BLaER1 (cell line): ENCODE measurements at regions not wholly inside any gene's neighbourhood (a gene's known extent, or its start where the extent isn't known, plus 50 kb on each side); places are given as distances from the start of the nearest gene placed in this dataset.
"Not testable (repeated sequence)": the region's sequence is repeated elsewhere in the genome, so short reads cannot be mapped to it uniquely, and the experiment has no call there.

Experiments
- H3K27ac ChIP-seq: shearing (Covaris generic); formaldehyde crosslinking; 2 replicates; pipeline ENCODE4 v1.8.1; 2022
- H3K27me3 ChIP-seq: shearing (Covaris generic); formaldehyde crosslinking; 2 replicates; pipeline ENCODE4 v1.8.1; 2022
- H3K36me3 ChIP-seq: shearing (Covaris generic); formaldehyde crosslinking; 2 replicates; pipeline ENCODE4 v1.8.1; 2022
- H3K4me1 ChIP-seq: shearing (Covaris generic); formaldehyde crosslinking; 2 replicates; pipeline ENCODE4 v1.8.1; 2022
- H3K4me2 ChIP-seq: shearing (Covaris generic); formaldehyde crosslinking; 2 replicates; pipeline ENCODE4 v1.8.1; 2022
- H3K4me3 ChIP-seq: shearing (Covaris generic); formaldehyde crosslinking; 2 replicates; pipeline ENCODE4 v1.8.1; 2022
- H3K9ac ChIP-seq: shearing (Covaris generic); formaldehyde crosslinking; 2 replicates; pipeline ENCODE4 v1.8.1; 2022
- H3K9me3 ChIP-seq: shearing (Covaris generic); formaldehyde crosslinking; 2 replicates; pipeline ENCODE4 v1.8.1; 2022
- H4K20me1 ChIP-seq: shearing (Covaris generic); formaldehyde crosslinking; 2 replicates; pipeline ENCODE4 v1.8.1; 2022
- Cebpa-rat ChIP-seq: shearing (Covaris generic); IDR thresholded peaks from 2 replicates; pipeline ENCODE4 v1.8.1; 2022

DNA sequence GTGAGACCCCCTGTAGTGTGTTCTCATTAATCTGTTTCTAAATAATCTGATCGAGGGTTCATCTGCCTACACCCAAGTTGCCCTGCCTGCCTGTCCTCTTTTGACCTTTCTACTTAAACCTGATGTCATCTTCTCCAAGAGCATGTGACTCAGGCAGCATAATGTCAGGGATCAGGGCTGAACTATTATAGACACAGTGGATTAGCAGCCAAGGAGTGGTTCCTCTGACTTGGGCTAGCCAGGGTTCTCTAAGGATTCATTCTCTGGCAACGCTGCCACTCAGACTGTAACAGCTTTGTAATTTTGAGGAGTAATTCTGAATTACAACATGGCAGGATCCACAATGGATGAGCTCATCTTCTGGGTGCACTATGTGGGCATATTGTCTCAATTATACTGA, 124.0 kb downstream of the MDH1 start:
- Histone ChIP-seq H3K27me3 (no peaks in the 10 kb centered on the region), H3K9me3 (peaks cover 18% of the 10 kb centered on the region), H3K36me3 (no peaks in the 10 kb centered on the region), H3K4me2 (no peak overlapping the region), H3K27ac (no peak overlapping the region), H3K4me1 (peaks cover 8% of the 10 kb centered on the region; the same call in 1 of the 2 replicates), H3K9ac (no peak overlapping the region), H3K4me3 (no peak overlapping the region), H4K20me1 (no peaks in the 10 kb centered on the region)
- no peak for TF ChIP-seq Cebpa-rat

DNA sequence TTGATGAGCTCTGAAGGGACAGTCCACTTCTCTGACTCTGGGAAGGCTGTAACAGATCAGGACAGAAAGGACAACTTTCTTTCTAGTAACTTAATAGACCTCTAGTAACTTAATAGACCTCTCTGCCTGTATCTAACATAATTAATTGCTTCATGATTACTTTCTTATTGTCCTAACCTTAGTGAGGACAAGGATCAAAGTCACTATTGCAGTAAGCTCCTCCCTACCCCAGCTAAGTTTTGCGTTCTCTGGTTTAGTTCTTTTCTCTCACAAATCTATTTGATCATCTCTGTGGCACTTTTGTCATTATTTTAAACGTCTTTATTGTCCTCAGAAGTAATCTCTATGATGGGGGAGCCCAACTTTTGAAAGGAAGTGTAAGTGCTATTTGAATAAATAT, 125.5 kb upstream of the UGP2 start:
- H3K4me2 ChIP-seq: no peak overlapping the region
- H3K9ac ChIP-seq: no peak overlapping the region
- H3K4me3 ChIP-seq: no peak overlapping the region

DNA sequence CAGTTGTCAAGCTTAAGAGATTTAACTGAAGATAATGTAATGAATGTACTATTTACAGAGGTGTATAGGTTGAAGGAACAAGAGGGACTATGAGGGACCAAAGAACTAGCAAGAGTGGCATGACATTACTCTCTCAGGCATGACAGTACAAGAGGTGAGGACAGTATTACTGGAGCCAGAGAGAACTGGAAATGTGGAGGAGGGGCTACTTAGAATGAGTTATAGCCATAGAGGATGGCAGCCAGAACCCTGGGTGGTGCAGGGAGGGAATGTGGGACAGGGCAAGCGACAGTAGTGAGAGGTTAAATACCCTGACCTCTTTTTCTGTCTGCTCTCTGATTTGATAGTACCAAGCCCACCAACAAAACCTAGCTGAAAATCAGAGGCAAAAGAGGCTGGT, 122.6 kb upstream of the UGP2 start:
- H3K4me2 ChIP-seq: no peak overlapping the region
- H3K4me1 ChIP-seq: no peaks in the 10 kb centered on the region
- no peak overlapping the region for H3K4me3 ChIP-seq
- H3K9ac ChIP-seq: no peak overlapping the region
- no peaks in the 10 kb centered on the region for H3K36me3 ChIP-seq
- no peaks in the 10 kb centered on the region for H3K9me3 ChIP-seq
- TF ChIP-seq Cebpa-rat: no peak
- no peaks in the 10 kb centered on the region for H4K20me1 ChIP-seq
- H3K27ac ChIP-seq: no peak overlapping the region
- H3K27me3 ChIP-seq: no peaks in the 10 kb centered on the region

More for the DNA sequence above, 125.5 kb upstream of the UGP2 start:
- TF ChIP-seq Cebpa-rat: no peak
- no peaks in the 10 kb centered on the region for H3K36me3 ChIP-seq
- H3K9me3 ChIP-seq: no peaks in the 10 kb centered on the region
- H3K27me3 ChIP-seq: no peaks in the 10 kb centered on the region
- no peaks in the 10 kb centered on the region for H3K4me1 ChIP-seq
- no peaks in the 10 kb centered on the region for H4K20me1 ChIP-seq
- H3K27ac ChIP-seq: no peak overlapping the region

DNA sequence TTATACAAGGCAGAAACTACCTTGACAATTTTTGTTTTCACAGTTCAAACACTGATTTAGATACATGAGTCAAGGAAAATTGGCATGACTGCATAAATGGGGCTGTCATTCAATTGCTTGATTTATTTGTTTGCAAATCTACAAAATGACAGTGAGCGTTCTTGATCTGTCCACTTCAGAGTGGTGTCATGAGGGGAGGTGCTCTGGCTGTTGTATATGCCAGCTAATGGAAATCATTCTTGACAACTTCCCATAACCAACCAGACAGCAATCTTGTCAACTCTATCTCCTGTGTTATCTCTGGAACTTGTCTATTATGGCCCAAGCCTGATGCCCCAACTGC, 120.6 kb upstream of the UGP2 start:
- no peak for TF ChIP-seq Cebpa-rat
- H3K36me3 ChIP-seq: no peaks in the 10 kb centered on the region
- no peaks in the 10 kb centered on the region for H3K4me1 ChIP-seq
- H3K27me3 ChIP-seq: no peaks in the 10 kb centered on the region
- no peak overlapping the region for H3K4me2 ChIP-seq
- H3K9ac ChIP-seq: no peak overlapping the region
- no peaks in the 10 kb centered on the region for H3K9me3 ChIP-seq
- no peak overlapping the region for H3K4me3 ChIP-seq
- H3K27ac ChIP-seq: no peak overlapping the region
- H4K20me1 ChIP-seq: no peaks in the 10 kb centered on the region

DNA sequence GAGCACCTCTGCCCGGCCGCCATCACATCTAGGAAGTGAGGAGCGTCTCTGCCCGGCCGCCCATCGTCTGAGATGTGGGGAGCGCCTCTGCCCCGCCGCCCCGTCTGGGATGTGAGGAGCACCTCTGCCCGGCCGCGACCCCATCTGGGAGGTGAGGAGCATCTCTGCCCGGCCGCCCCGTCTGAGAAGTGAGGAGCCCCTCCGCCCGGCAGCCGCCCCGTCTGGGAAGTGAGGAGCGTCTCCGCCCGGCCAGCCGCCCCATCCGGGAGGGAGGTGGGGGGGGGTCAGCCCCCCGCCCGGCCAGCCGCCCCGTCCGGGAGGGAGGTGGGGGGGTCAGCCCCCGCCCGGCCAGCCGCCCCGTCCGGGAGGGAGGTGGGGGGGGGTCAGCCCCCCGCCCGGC, 119.4 kb upstream of the UGP2 start:
- H3K27me3 ChIP-seq, H3K9ac ChIP-seq, H3K9me3 ChIP-seq, H4K20me1 ChIP-seq, H3K4me2 ChIP-seq, H3K4me3 ChIP-seq, H3K4me1 ChIP-seq, H3K36me3 ChIP-seq, H3K27ac ChIP-seq: not testable (repeated sequence)

DNA sequence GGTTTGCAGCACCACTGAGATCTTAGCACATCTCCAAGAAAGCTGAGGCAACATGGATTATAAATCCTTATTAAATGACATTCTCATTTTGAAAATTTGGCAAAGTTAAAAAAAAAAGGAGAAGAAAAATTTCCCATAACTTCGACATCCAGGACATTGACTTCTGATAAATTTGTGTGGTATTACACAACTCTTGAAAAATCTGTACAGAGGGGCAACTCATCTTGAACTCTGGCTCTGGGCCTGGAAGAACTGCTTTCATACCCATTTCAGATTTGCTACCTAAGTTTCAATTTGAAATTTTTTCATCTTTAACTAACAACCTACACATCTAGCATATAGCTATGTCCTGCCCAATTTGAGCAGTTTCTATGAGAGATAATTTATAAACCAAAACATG, 118.0 kb upstream of the UGP2 start:
- Histone ChIP-seq H3K27me3 (no peaks in the 10 kb centered on the region), H3K36me3 (no peaks in the 10 kb centered on the region), H4K20me1 (no peaks in the 10 kb centered on the region), H3K4me3 (no peak overlapping the region), H3K9me3 (no peaks in the 10 kb centered on the region), H3K4me2 (no peak overlapping the region), H3K9ac (no peak overlapping the region), H3K4me1 (no peaks in the 10 kb centered on the region), H3K27ac (no peak overlapping the region)
- TF ChIP-seq Cebpa-rat: no peak

DNA sequence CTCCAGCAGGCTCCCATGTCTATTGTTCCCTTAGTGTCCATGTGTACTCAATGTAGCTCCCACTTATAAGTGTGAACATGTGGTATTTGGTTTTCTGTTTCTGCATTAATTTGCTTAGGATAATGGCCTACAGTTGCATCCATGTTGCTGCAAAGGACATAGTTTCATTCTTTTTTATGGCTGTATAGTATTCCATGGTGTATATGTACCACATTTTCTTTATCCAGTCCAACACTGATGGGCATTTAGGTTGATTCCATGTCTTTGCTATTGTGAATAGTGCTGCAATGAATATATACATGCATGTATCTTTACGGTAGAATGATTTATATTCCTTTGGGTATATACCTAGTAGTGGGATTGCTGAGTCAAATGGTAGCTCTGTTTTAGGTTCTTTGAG, 116.5 kb upstream of the UGP2 start:
- not testable (repeated sequence) for H3K9ac ChIP-seq, H3K4me3 ChIP-seq, H3K27ac ChIP-seq, H4K20me1 ChIP-seq, H3K4me1 ChIP-seq, H3K36me3 ChIP-seq, H3K4me2 ChIP-seq, H3K9me3 ChIP-seq, H3K27me3 ChIP-seq

DNA sequence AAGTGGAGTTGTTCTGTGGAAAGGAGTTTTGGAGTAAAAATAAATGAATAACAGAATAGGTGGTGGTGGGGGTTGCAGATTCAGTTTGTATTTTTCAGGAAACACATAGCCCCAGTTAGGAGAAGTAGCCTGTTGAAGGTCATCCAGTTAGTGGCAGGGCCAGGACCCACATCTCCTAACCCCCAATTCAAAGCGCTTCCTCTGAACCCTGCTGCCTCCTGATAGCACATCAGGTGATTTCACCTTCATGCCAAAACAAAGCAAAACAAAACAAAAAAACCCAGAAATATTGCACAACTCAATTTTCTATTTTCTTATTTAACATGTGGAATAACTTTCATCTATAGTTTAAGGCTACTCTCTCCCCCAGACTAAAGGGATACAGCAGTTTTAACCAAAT, 112.3 kb upstream of the UGP2 start:
- Histone ChIP-seq H3K9ac (no peak overlapping the region), H3K4me2 (no peak overlapping the region), H4K20me1 (no peaks in the 10 kb centered on the region), H3K4me3 (no peak overlapping the region), H3K4me1 (no peaks in the 10 kb centered on the region), H3K27ac (no peak overlapping the region), H3K9me3 (no peaks in the 10 kb centered on the region), H3K27me3 (no peaks in the 10 kb centered on the region), H3K36me3 (no peaks in the 10 kb centered on the region)
- TF ChIP-seq Cebpa-rat: peak; percentile 19; the same call in 1 of the 2 replicates

DNA sequence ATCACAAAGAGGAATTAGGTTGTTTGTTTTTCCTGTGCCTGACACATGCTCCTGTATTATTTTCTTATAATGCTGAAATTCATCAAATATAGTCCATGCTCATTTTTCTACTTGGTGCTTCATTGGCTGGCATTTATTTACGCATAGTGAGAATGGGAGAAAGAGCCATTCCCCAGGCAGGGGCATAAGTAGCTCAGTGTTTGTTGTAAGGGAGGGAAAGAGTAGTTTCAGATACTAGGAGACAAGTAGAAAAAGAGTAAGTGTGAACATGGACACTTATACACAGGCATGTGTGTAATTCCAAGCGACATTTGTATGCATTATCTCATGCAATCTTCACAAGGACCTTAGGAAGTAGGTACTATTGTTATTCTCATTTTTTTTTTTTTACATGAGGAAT, 111.9 kb upstream of the UGP2 start:
- no peaks in the 10 kb centered on the region for H3K36me3 ChIP-seq
- no peaks in the 10 kb centered on the region for H3K4me1 ChIP-seq
- H3K4me2 ChIP-seq: no peak overlapping the region
- no peak overlapping the region for H3K27ac ChIP-seq
- TF ChIP-seq Cebpa-rat: no peak
- no peaks in the 10 kb centered on the region for H3K27me3 ChIP-seq
- H3K4me3 ChIP-seq: no peak overlapping the region
- H4K20me1 ChIP-seq: no peaks in the 10 kb centered on the region
- H3K9me3 ChIP-seq: no peaks in the 10 kb centered on the region
- no peak overlapping the region for H3K9ac ChIP-seq

DNA sequence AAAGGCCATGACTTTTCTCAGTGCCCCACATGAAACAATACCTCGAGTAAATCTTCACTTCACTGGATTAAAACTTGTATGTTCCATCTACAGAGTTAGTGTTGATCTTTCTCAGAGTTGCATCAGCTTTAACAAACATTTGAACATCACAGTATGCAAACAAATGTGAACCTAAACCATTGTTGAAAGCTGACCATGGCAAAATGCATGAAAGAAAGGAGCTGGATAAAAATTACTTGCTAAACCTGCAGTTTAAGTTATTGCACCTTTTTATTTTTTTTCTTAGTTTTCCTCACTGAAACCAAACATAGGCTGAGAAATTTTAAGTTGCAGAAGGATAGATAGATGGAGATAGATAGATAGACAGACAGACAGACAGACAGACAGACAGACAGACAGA, 107.2 kb upstream of the UGP2 start:
- H3K4me2 ChIP-seq: no peak overlapping the region
- H3K9me3 ChIP-seq: no peaks in the 10 kb centered on the region
- H3K27ac ChIP-seq: no peak overlapping the region
- no peaks in the 10 kb centered on the region for H3K4me1 ChIP-seq
- H3K27me3 ChIP-seq: no peaks in the 10 kb centered on the region
- no peak overlapping the region for H3K9ac ChIP-seq
- H3K36me3 ChIP-seq: no peaks in the 10 kb centered on the region
- no peak for TF ChIP-seq Cebpa-rat
- H3K4me3 ChIP-seq: no peak overlapping the region
- H4K20me1 ChIP-seq: no peaks in the 10 kb centered on the region

DNA sequence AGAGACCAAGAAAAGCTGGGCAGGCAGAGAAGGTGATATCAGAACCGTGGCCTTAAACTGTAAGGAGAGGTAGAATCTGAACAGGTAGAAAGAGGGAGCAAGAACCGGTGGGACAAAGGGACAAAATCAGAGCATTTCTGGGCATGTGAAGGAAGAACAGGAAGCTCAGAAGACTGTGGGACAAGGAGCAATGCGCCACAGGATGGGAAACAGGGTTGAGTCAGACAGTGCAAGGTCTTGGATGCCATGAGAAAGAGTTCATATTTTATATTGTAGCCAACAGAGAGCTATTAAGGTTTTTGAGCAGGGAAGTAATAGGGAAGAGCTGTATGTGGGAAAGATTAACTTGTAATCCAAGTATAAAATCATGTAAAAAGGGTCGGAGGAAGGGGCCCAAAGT, 106.4 kb upstream of the UGP2 start:
- no peak for TF ChIP-seq Cebpa-rat
- Histone ChIP-seq H3K27me3 (no peaks in the 10 kb centered on the region), H3K9ac (no peak overlapping the region), H3K4me3 (no peak overlapping the region), H3K4me1 (no peaks in the 10 kb centered on the region), H3K4me2 (no peak overlapping the region), H3K9me3 (no peaks in the 10 kb centered on the region), H3K27ac (no peak overlapping the region), H4K20me1 (no peaks in the 10 kb centered on the region), H3K36me3 (no peaks in the 10 kb centered on the region)
